IMR-90 (cell line): ENCODE measurements at regions not wholly inside any gene's neighbourhood (a gene's known extent, or its start where the extent isn't known, plus 50 kb on each side); places are given as distances from the start of the nearest gene placed in this dataset.

ENCODE experiments used
- CEBPB ChIP-seq: IDR thresholded peaks from 2 replicates; pipeline ENCODE4 v1.6.1; 2012; ENCODE audit warnings: low read depth, low read length, improper control_type of control experiment
- CTCF ChIP-seq: conservative IDR thresholded peaks from 2 replicates; pipeline ENCODE4 v1.5.1; 2012; ENCODE audit warnings: mild to moderate bottlenecking, low read depth, low read length, improper control_type of control experiment
- MXI1 ChIP-seq: IDR thresholded peaks from 2 replicates; pipeline ENCODE4 v1.6.1; 2012; ENCODE audit warnings: low read depth, mild to moderate bottlenecking, low read length, moderate library complexity, borderline replicate concordance
- POLR2A ChIP-seq: IDR thresholded peaks from 2 replicates; pipeline ENCODE4 v1.6.1; 2012; ENCODE audit warnings: mild to moderate bottlenecking, low read depth, low read length
- RAD21 ChIP-seq: IDR thresholded peaks from 2 replicates; pipeline ENCODE4 v1.6.1; 2012; ENCODE audit warnings: low read length, improper control_type of control experiment
- RFX5 ChIP-seq: IDR thresholded peaks from 2 replicates; pipeline ENCODE4 v1.8.0; 2012; ENCODE audit warnings: low read depth, mild to moderate bottlenecking, low read length, moderate library complexity

- TF ChIP-seq POLR2A = no peak
- no peak for TF ChIP-seq CTCF
- no peak for TF ChIP-seq RFX5
- TF ChIP-seq MXI1 = no peak
- no peak for TF ChIP-seq RAD21
- peak; percentile 13; the same call in 1 of the 2 replicates for TF ChIP-seq CEBPB
Measured at GRCh38 chr12:94089891-94090290, 58.5 kb upstream of the PLXNC1 start.
